ENCODE measurements at regions not wholly inside any gene's neighbourhood (a gene's known extent, or its start where the extent isn't known, plus 50 kb on each side); places are given as distances from the start of the nearest gene placed in this dataset.

DNA sequence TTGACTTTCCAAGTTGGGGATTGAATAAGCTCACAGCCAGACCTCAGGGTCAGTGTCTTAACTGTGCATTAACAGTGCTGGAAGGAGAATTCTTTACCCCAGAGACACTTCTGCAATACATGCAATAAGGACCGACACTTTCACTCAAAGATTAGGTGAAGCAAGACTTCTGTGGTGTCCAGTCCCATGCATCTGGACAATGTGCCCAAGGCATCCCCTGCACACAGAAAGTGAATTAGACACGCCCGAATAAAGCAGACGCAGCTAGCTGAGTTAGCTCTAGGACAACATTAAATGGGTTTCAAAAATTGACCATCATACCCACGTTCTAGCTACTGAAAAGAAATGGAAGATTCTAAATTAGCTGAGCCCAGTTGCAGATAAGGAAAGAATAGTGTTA lies 223.9 kb upstream of the NR2F2 start (continued):
- TF ChIP-seq, protein P1, sequence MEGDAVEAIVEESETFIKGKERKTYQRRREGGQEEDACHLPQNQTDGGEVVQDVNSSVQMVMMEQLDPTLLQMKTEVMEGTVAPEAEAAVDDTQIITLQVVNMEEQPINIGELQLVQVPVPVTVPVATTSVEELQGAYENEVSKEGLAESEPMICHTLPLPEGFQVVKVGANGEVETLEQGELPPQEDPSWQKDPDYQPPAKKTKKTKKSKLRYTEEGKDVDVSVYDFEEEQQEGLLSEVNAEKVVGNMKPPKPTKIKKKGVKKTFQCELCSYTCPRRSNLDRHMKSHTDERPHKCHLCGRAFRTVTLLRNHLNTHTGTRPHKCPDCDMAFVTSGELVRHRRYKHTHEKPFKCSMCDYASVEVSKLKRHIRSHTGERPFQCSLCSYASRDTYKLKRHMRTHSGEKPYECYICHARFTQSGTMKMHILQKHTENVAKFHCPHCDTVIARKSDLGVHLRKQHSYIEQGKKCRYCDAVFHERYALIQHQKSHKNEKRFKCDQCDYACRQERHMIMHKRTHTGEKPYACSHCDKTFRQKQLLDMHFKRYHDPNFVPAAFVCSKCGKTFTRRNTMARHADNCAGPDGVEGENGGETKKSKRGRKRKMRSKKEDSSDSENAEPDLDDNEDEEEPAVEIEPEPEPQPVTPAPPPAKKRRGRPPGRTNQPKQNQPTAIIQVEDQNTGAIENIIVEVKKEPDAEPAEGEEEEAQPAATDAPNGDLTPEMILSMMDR (IDR thresholded peaks at IDR 0.05; ENCODE audit: control extremely low read depth in 1 of 3, insufficient read depth in 1 of 3, low read depth in 1 of 3, low read length in 3 of 3) = no peak

Measured in H1 (cell line).